Trophoblast cell (in vitro differentiated cells and primary cell): ENCODE measurements at regions not wholly inside any gene's neighbourhood (a gene's known extent, or its start where the extent isn't known, plus 50 kb on each side); places are given as distances from the start of the nearest gene placed in this dataset.

Experiments used
- DNase-seq, 2 donors: peaks; one replicate each; pipeline ENCODE4 v3.0.0-alpha.2; 2016
- H2AFZ ChIP-seq: 2 replicates; pipeline ENCODE4 v1.6.1; 2013; ENCODE audit warnings: low read length, moderate library complexity, mild to moderate bottlenecking; ENCODE audit not compliant: insufficient read depth, poor library complexity
- H2AK5ac ChIP-seq: 2 replicates; pipeline ENCODE4 v1.6.1; 2013; ENCODE audit warnings: mild to moderate bottlenecking, low read length
- H2BK120ac ChIP-seq: 2 replicates; pipeline ENCODE4 v1.6.1; 2013; ENCODE audit warnings: low read length, mild to moderate bottlenecking, moderate library complexity; ENCODE audit not compliant: insufficient read depth, poor library complexity
- H2BK12ac ChIP-seq: 2 replicates; pipeline ENCODE4 v1.6.1; 2013; ENCODE audit warnings: mild to moderate bottlenecking, low read length, moderate library complexity
- H2BK5ac ChIP-seq: 2 replicates; pipeline ENCODE4 v1.6.1; 2013; ENCODE audit warnings: low read length, low read depth, moderate library complexity, mild to moderate bottlenecking; ENCODE audit not compliant: poor library complexity
- H3K14ac ChIP-seq: 2 replicates; pipeline ENCODE4 v1.6.1; 2013; ENCODE audit warnings: mild to moderate bottlenecking, low read length
- H3K18ac ChIP-seq: 2 replicates; pipeline ENCODE4 v1.6.1; 2013; ENCODE audit warnings: mild to moderate bottlenecking, low read length
- H3K23ac ChIP-seq: 2 replicates; pipeline ENCODE4 v1.6.1; 2013; ENCODE audit warnings: low read length
- H3K27ac ChIP-seq: 2 replicates; pipeline ENCODE4 v1.5.1; 2013; ENCODE audit warnings: low read depth, mild to moderate bottlenecking, inconsistent platforms, low read length, moderate library complexity
- H3K27me3 ChIP-seq: 2 replicates; pipeline ENCODE4 v1.6.1; 2013; ENCODE audit warnings: inconsistent platforms, mild to moderate bottlenecking, low read length, moderate library complexity; ENCODE audit not compliant: insufficient read depth
- H3K36me3 ChIP-seq, 2 experiments: 1 replicate in 1 of 2; 2 replicates in 1 of 2; pipeline ENCODE4 v1.6.1; 2013; ENCODE audit warnings: low read length in 2 of 2, mild to moderate bottlenecking in 2 of 2, moderate library complexity in 1 of 2; ENCODE audit not compliant: insufficient read depth in 2 of 2, control insufficient read depth in 1 of 2
- H3K4ac ChIP-seq: 2 replicates; pipeline ENCODE4 v1.6.1; 2013; ENCODE audit warnings: low read depth, mild to moderate bottlenecking, low read length, moderate library complexity
- H3K4me1 ChIP-seq, 2 experiments: 1 replicate in 1 of 2; 2 replicates in 1 of 2; pipeline ENCODE4 v1.6.1; 2013; ENCODE audit warnings: low read length in 2 of 2, mild to moderate bottlenecking in 2 of 2, moderate library complexity in 1 of 2; ENCODE audit not compliant: insufficient read depth in 2 of 2, control insufficient read depth in 1 of 2
- H3K4me2 ChIP-seq: 2 replicates; pipeline ENCODE4 v1.6.1; 2013; ENCODE audit warnings: inconsistent platforms, mild to moderate bottlenecking, low read length, moderate library complexity
- H3K4me3 ChIP-seq: 2 replicates; pipeline ENCODE4 v1.5.1; 2013; ENCODE audit warnings: mild to moderate bottlenecking, low read depth, low read length, inconsistent platforms
- H3K79me1 ChIP-seq: one replicate; pipeline ENCODE4 v1.6.1; 2013; ENCODE audit warnings: low read length
- H3K79me2 ChIP-seq: 2 replicates; pipeline ENCODE4 v1.6.1; 2013; ENCODE audit warnings: low read length, mild to moderate bottlenecking; ENCODE audit not compliant: control insufficient read depth, insufficient read depth, poor library complexity
- H3K9ac ChIP-seq: 2 replicates; pipeline ENCODE4 v1.6.1; 2013; ENCODE audit warnings: mild to moderate bottlenecking, low read length
- H3K9me3 ChIP-seq: 2 replicates; pipeline ENCODE4 v1.6.1; 2013; ENCODE audit warnings: low read depth, mild to moderate bottlenecking, control low read depth, inconsistent platforms, low read length; ENCODE audit not compliant: insufficient read depth
- H4K12ac ChIP-seq: 2 replicates; pipeline ENCODE4 v1.6.1; 2013; ENCODE audit warnings: low read depth, mild to moderate bottlenecking, low read length, moderate library complexity
- H4K8ac ChIP-seq: 2 replicates; pipeline ENCODE4 v1.6.1; 2013; ENCODE audit warnings: low read depth, mild to moderate bottlenecking, low read length, moderate library complexity
- H4K91ac ChIP-seq: one replicate; pipeline ENCODE4 v1.6.1; 2013; ENCODE audit warnings: low read depth, mild to moderate bottlenecking, low read length, moderate library complexity
- WGBS: extraction: QIAGEN DNeasy Blood & Tissue Kit; methylation state at CpG from one replicate; pipeline ENCODE4 v1.1.7; 2013; ENCODE audit warnings: missing lambda C conversion rate; ENCODE audit not compliant: insufficient read length, insufficient coverage; ENCODE audit errors: extremely low coverage; 5-methylcytosine and 5-hydroxymethylcytosine counted together

DNA sequence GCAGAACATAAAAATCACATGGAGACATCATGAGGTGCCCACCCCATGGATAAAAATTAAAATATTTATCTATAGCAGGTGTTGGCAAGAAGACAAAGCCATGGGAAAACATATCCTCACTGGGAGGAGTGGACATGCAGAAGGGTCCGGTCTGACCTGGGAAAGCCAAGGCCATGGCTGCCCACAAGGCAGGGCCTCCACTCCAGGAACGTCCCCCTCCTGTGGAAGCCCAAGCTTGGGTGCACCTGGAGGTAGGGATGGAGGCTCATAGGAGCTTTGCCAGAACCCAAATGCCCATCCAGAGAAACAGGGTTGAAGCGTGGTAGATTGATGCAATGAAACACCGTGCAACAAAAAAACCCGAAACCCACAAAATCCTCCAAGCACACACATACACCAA lies 81.4 kb upstream of the COL5A1 start:
- Histone ChIP-seq H3K79me2 (no peaks in the 10 kb centered on the region), H4K12ac (no peak overlapping the region), H3K14ac (no peak overlapping the region), H4K8ac (no peak overlapping the region), H3K79me1 (peaks cover 3% of the 10 kb centered on the region), H2AK5ac (no peak overlapping the region), H3K4me2 (no peak overlapping the region), H2BK5ac (no peak overlapping the region), H3K23ac (no peak overlapping the region), H2BK12ac (no peak overlapping the region), H3K27ac (no peak overlapping the region), H3K9ac (no peak overlapping the region), H3K4me1 (peaks cover under 1 to 7% of the 10 kb centered on the region in 2 experiments), H2AFZ (no peak overlapping the region), H3K4me3 (no peak overlapping the region), H3K9me3 (peaks cover 6% of the 10 kb centered on the region), H3K18ac (no peak overlapping the region), H4K91ac (no peak overlapping the region), H3K27me3 (no peaks in the 10 kb centered on the region), H2BK120ac (no peak overlapping the region), H3K4ac (no peak overlapping the region), H3K36me3 (no peaks in the 10 kb centered on the region)
- no peak for DNase-seq
- WGBS: 100% methylated on average over 1 of the region's 5 CpGs

DNA sequence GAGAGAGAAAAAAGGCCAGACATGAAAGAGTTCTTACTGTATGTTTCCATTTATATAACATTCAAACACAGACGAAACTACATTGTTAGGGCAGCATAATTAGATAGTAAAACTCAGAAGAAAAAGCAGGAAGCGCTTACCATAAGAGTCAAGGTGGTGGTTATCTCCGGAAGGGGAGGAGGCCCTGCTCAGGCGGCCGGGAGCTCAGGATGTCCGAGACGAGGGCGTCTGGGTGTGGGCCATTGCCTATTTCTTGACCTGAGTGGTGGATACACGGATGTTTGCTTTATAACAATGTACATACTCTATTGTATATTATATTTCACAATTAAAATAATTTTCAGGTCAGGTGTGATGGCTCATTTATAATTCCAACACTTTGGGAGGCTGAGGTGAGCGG lies 80.9 kb upstream of the COL5A1 start:
- no peak overlapping the region for H4K91ac ChIP-seq
- H3K4me1 ChIP-seq: peaks cover 0 to 4% of the 10 kb centered on the region in 2 experiments
- no peak overlapping the region for H2BK12ac ChIP-seq
- no peak overlapping the region for H3K9ac ChIP-seq
- H3K27me3 ChIP-seq: no peaks in the 10 kb centered on the region
- H2AK5ac ChIP-seq: no peak overlapping the region
- no peak overlapping the region for H3K27ac ChIP-seq
- no CpG with 5 or more reads among the region's 10 CpGs for WGBS
- no peak overlapping the region for H3K4me3 ChIP-seq
- no peak overlapping the region for H4K8ac ChIP-seq
- no peaks in the 10 kb centered on the region for H3K79me2 ChIP-seq
- H3K4ac ChIP-seq: no peak overlapping the region
- H2BK120ac ChIP-seq: no peak overlapping the region
- H3K9me3 ChIP-seq: peaks cover 6% of the 10 kb centered on the region
- H2AFZ ChIP-seq: no peak overlapping the region
- no peak for DNase-seq
- H3K4me2 ChIP-seq: no peak overlapping the region
- no peaks in the 10 kb centered on the region for H3K36me3 ChIP-seq
- no peak overlapping the region for H3K23ac ChIP-seq
- H3K18ac ChIP-seq: no peak overlapping the region
- peaks cover 3% of the 10 kb centered on the region for H3K79me1 ChIP-seq
- H3K14ac ChIP-seq: no peak overlapping the region
- no peak overlapping the region for H4K12ac ChIP-seq
- H2BK5ac ChIP-seq: no peak overlapping the region

DNA sequence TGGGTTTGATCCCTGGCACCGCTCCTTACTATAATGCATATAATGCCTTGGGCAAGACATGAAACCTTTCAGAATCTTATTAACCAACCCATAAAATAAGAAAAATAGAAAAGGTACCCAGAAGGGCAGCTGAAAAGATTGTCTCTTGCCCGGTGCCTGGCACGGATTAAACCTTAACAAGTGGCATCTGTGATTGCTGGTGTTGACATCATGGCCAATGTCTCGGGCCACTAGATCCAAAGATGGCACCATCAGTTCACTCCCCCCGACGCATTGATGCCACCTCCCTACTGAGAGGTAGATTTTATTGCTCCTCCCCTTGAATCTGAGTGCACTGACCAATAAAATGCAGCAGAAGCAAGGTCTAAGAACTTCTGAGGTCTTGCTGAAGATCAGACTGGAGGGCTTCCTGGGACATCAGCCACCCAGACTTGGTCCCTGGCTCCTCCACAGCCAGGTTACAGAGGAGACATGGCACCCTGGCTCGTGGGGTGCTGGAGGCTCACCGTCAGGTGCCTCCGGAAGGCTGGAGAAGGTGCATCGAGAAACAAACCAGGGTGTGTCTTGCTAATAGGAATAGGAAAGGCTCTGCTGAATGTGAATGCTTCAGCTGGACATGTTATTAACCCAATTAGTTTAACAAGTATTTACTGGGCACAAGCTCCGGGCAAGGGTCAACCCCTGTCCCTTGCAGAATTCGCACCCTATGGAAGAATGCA lies 80.0 kb upstream of the COL5A1 start:
- Histone ChIP-seq H2AK5ac (no peak overlapping the region), H2BK120ac (no peak overlapping the region), H2BK5ac (no peak overlapping the region), H3K4me1 (no peaks in the 10 kb centered on the region), H3K18ac (no peak overlapping the region), H3K79me1 (no peaks in the 10 kb centered on the region), H3K4ac (no peak overlapping the region), H3K4me3 (no peak overlapping the region), H3K36me3 (no peaks in the 10 kb centered on the region), H3K9ac (no peak overlapping the region), H2BK12ac (no peak overlapping the region), H3K79me2 (no peaks in the 10 kb centered on the region), H2AFZ (no peak overlapping the region), H3K9me3 (peaks cover 11% of the 10 kb centered on the region), H3K14ac (no peak overlapping the region), H3K23ac (no peak overlapping the region), H4K12ac (no peak overlapping the region), H3K27me3 (no peaks in the 10 kb centered on the region), H4K91ac (no peak overlapping the region), H3K4me2 (no peak overlapping the region), H4K8ac (no peak overlapping the region), H3K27ac (no peak overlapping the region)
- WGBS: no CpG with 5 or more reads among the region's 12 CpGs
- no peak for DNase-seq

DNA sequence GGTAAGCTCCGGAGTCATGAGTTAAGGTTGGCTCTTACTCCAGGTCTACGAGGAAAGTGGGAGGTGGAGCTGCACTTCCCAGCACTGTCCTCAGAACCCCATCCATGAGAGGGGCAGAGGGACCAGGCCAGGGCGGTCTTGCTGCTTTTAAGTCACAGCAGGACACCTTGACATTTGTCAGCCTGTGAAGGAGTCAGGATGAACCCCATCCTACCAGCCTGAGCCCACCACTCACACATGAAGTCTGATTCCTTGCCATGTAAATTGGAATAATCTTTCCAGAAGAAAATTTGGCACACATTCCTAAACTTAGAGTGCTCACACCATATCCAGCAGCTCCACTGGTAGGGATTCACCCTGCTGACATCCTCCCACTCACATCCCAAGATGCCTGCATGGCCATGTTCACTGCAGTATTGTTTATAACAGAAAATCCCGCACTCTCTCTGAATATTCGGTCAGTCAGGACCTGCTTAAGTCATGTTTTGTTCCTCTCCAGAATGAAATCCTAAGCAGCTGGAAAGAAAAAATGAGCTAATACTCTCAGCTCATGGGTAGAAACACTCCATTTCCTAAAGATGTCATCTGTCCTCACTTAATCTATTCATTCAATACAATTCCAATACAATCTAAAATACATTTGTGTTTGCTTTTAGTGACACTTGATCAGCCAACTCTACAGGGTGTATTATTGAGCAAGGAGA lies 79.3 kb upstream of the COL5A1 start:
- no peak overlapping the region for H4K12ac ChIP-seq
- H3K23ac ChIP-seq: no peak overlapping the region

More for the DNA sequence above, 79.3 kb upstream of the COL5A1 start:
- Histone ChIP-seq H3K4me1 (no peaks in the 10 kb centered on the region), H3K27me3 (no peaks in the 10 kb centered on the region), H2AK5ac (no peak overlapping the region), H2BK5ac (no peak overlapping the region), H3K4me2 (no peak overlapping the region), H3K4ac (no peak overlapping the region), H2BK12ac (no peak overlapping the region), H3K9ac (no peak overlapping the region), H3K18ac (no peak overlapping the region), H3K79me1 (no peaks in the 10 kb centered on the region), H3K9me3 (peaks cover 15% of the 10 kb centered on the region), H3K27ac (no peak overlapping the region), H3K79me2 (no peaks in the 10 kb centered on the region), H3K4me3 (no peak overlapping the region), H2BK120ac (no peak overlapping the region), H3K14ac (no peak overlapping the region), H4K91ac (no peak overlapping the region), H2AFZ (no peak overlapping the region), H3K36me3 (no peaks in the 10 kb centered on the region), H4K8ac (no peak overlapping the region)
- no peak for DNase-seq
- no CpG with 5 or more reads among the region's 5 CpGs for WGBS
